PFSK-1 (cell line): ENCODE measurements at regions not wholly inside any gene's neighbourhood (a gene's known extent, or its start where the extent isn't known, plus 50 kb on each side); places are given as distances from the start of the nearest gene placed in this dataset.

ENCODE experiments used
- POLR2AphosphoS5 ChIP-seq: IDR thresholded peaks from 2 replicates; pipeline ENCODE4 v1.6.1; 2012; ENCODE audit warnings: low read depth, mild to moderate bottlenecking, control low read depth, low read length, moderate library complexity
- REST ChIP-seq, 2 experiments: IDR thresholded peaks; 2 replicates each; pipeline versions ENCODE4 v1.6.1 to v1.8.0; 2011 to 2012; ENCODE audit warnings: low read depth in 2 of 2, low read length in 2 of 2, control low read depth in 1 of 2, inconsistent platforms in 1 of 2, mild to moderate bottlenecking in 1 of 2, moderate library complexity in 1 of 2; ENCODE audit not compliant: insufficient read depth in 1 of 2
- SIN3A ChIP-seq: IDR thresholded peaks from 2 replicates; pipeline ENCODE4 v1.6.1; 2012; ENCODE audit warnings: mild to moderate bottlenecking, low read length, moderate library complexity, borderline replicate concordance; ENCODE audit not compliant: insufficient read depth
- TAF1 ChIP-seq: IDR thresholded peaks from 2 replicates; pipeline ENCODE4 v1.6.1; 2012; ENCODE audit warnings: low read length, control low read depth, borderline replicate concordance; ENCODE audit not compliant: insufficient read depth

- TF ChIP-seq POLR2AphosphoS5 (no peak), SIN3A (no peak), TAF1 (no peak), REST (IDR thresholded peaks at IDR 0.05; ENCODE audit: insufficient read depth in 1 of 2, low read depth in 2 of 2, low read length in 2 of 2) (no peak)
Measured at GRCh38 chr6:133707456-133707855, 181.5 kb upstream of the TCF21 start.
